ENCODE measurements at regions not wholly inside any gene's neighbourhood (a gene's known extent, or its start where the extent isn't known, plus 50 kb on each side); places are given as distances from the start of the nearest gene placed in this dataset.
A peak's percentile ranks its signal among the peaks of the same experiment; 100 is the strongest.

DNA sequence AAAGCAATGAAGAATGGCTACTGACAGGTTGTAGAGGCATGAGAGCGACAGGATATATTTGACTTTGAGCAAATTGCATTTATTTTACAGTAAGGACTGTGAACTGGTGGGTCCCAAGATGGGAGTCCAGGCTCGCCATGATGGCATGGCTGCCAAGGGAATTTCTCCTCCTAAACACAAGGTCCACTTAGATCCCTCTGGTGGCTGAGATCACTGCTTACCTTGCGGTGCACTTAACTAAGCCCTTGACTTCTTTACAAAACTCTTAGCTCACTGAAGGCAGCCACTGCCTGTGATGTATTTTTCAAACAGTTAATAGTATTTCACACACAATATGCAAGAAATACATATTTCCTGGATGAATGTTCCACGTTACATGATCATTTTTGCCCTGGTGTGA, 50.3 kb upstream of the SORBS2 start:
- DNase-seq (ENCODE audit: low read depth in 2 of 2): no peak
- no peak overlapping the region for H3K4me3 ChIP-seq (replicated peaks in 1 of 2; ENCODE audit: low read depth in 2 of 2, low read length in 2 of 2)
- TF ChIP-seq, protein P1, sequence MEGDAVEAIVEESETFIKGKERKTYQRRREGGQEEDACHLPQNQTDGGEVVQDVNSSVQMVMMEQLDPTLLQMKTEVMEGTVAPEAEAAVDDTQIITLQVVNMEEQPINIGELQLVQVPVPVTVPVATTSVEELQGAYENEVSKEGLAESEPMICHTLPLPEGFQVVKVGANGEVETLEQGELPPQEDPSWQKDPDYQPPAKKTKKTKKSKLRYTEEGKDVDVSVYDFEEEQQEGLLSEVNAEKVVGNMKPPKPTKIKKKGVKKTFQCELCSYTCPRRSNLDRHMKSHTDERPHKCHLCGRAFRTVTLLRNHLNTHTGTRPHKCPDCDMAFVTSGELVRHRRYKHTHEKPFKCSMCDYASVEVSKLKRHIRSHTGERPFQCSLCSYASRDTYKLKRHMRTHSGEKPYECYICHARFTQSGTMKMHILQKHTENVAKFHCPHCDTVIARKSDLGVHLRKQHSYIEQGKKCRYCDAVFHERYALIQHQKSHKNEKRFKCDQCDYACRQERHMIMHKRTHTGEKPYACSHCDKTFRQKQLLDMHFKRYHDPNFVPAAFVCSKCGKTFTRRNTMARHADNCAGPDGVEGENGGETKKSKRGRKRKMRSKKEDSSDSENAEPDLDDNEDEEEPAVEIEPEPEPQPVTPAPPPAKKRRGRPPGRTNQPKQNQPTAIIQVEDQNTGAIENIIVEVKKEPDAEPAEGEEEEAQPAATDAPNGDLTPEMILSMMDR (IDR thresholded peaks at IDR 0.05; ENCODE audit: low read depth, low read length): no peak

DNA sequence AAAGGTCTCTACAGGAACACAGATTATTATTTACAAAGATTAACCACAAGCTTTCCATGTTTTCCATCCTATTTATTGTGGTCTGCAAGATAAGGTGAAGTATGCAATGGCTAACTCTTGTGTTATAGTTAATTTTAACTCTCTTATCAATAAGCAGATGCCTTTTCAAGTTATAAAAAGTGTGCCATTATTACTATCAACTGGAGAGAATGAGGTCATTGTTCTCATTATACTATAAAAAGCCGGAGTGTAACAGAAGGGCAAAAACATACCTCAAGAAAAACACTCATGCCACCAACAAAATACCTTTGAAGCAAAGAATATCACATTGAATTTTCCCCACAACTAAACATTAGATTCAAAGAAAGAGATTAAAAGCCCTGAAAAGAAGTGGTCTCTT, 52.0 kb upstream of the SORBS2 start:
- H3K4me3 ChIP-seq (replicated peaks in 1 of 2; ENCODE audit: low read depth in 2 of 2, low read length in 2 of 2): no peak overlapping the region
- TF ChIP-seq, protein P1 (IDR thresholded peaks at IDR 0.05; ENCODE audit: low read depth, low read length): no peak
- no peak for DNase-seq (ENCODE audit: low read depth in 2 of 2)

DNA sequence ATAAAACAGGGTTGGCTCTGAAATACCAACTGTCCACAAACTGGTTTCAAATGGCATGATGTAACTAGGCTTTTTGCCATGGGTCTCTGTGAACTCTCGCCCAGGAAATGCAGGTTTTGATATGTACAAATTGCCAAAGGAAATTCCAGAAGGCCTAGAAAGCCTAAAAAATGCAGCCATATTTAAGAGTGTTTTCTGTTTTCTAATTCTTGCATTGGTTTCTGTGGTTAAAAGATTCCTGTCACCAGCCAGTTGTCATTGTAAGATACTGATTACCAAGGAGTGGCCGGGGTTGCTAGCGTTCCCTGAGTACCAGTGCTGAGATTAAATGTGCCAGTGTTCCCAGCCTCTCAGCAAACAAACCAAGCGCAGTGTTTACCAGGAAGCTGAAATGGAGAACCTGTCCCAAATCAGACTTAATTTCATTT, 53.9 kb upstream of the SORBS2 start:
- H3K4me3 ChIP-seq (replicated peaks in 1 of 2; ENCODE audit: low read depth in 2 of 2, low read length in 2 of 2): no peak overlapping the region
- TF ChIP-seq, protein P1 (IDR thresholded peaks at IDR 0.05; ENCODE audit: low read depth, low read length): no peak
- peak; percentile 71 to 79 for DNase-seq (ENCODE audit: low read depth in 2 of 2)

DNA sequence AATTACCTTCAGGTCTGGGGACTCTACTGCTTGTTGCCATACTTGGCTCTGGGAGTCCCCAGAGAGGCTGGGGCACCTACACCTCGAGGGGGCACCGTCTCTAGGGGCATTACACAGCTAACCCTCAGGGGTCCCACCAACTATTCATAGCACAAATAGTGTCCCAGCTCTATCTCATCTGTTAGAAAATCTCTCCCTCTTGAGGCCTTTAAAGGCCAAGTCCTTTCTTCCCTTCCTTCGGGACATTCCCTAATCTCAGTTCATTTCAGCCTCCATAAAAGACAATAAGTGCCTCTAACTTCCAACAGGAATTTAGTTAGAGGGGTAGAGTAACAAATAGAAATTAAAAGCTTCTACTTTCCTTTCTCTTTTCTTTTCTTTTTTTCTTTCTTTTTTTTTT, 55.8 kb upstream of the SORBS2 start:
- H3K4me3 ChIP-seq (replicated peaks in 1 of 2; ENCODE audit: low read depth in 2 of 2, low read length in 2 of 2): no peak overlapping the region
- TF ChIP-seq, protein P1 (IDR thresholded peaks at IDR 0.05; ENCODE audit: low read depth, low read length): no peak

DNA sequence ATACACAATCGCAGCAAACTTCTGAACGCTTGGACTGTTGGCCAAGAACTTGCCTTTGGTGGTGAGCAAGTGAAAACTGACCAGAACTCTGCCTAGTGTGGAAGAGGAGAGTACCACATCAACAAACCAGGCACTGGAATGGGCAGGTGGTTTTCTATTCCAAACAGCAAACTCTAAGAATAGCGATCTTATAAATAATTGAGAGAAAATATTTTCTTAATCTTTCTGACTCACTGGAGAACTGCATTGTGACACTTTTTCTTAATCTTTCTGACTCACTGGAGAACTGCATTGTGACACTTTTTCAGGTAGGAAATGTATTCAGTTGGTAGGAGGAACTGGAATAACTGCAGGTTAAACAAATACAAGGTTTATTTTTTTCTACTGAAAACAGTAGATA, 57.0 kb upstream of the SORBS2 start:
- H3K4me3 ChIP-seq (replicated peaks in 1 of 2; ENCODE audit: low read depth in 2 of 2, low read length in 2 of 2): no peak overlapping the region
- TF ChIP-seq, protein P1 (IDR thresholded peaks at IDR 0.05; ENCODE audit: low read depth, low read length): no peak
- DNase-seq (ENCODE audit: low read depth in 2 of 2): peak in 1 of 2 donors; percentile 29

More for the DNA sequence above, 55.8 kb upstream of the SORBS2 start:
- no peak for DNase-seq (ENCODE audit: low read depth in 2 of 2)

DNA sequence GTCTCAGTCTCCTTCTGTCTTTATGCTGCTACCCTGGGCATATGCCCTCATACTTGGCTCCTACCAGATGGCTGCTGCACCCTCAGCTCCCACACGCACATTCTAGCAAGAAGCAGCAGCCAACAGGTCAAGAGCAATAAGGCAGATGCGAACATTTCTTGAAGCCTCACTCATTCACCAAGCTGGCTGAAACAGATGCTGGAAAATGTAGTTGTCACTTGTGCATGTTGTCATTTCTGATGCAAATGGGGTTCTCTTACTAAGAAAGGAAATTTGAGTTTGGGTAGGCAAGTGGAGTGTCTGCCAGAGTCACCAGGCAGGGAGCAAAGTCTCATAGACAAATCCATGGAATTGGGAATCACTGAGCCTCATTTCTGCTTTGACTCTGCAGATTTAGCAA, 57.4 kb upstream of the SORBS2 start:
- no peak overlapping the region for H3K4me3 ChIP-seq (replicated peaks in 1 of 2; ENCODE audit: low read depth in 2 of 2, low read length in 2 of 2)
- TF ChIP-seq, protein P1 (IDR thresholded peaks at IDR 0.05; ENCODE audit: low read depth, low read length): no peak
- no peak for DNase-seq (ENCODE audit: low read depth in 2 of 2)

DNA sequence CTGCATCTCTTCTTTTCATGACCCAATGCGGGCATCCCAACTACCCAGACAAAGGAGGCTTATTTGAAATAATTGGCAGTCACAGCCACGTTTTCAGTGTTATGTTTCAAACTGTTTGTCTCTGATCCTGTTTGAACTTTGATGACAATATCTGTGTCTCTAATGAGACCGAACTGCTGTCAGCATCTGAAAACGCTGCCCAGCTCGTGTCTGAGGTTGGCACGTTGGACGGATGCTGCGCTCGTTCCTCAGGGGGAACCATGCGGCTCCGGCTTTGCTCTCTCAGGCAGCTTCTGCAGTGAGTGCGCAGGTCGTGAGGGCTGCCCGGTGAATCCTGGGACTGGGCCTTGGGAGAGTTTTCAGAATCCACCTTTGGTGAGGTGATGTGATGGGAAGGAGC, 58.4 kb upstream of the SORBS2 start:
- H3K4me3 ChIP-seq (replicated peaks in 1 of 2; ENCODE audit: low read depth in 2 of 2, low read length in 2 of 2): no peak overlapping the region
- TF ChIP-seq, protein P1 (IDR thresholded peaks at IDR 0.05; ENCODE audit: low read depth, low read length): no peak
- no peak for DNase-seq (ENCODE audit: low read depth in 2 of 2)

Measured in cardiac fibroblast (primary cell).